DOHH2 (cell line): ENCODE measurements at regions not wholly inside any gene's neighbourhood (a gene's known extent, or its start where the extent isn't known, plus 50 kb on each side); places are given as distances from the start of the nearest gene placed in this dataset.

Experiments used
- CTCF ChIP-seq: fragments of 200-600 bp; sonication (generic); IDR thresholded peaks from one replicate; pipeline ENCODE4 v1.5.1; 2014; ENCODE audit warnings: antibody characterized with exemption, mild to moderate bottlenecking, low read depth, low read length; ENCODE audit not compliant: poor library complexity, severe bottlenecking
- EZH2phosphoT487 ChIP-seq: fragments of 200-600 bp; sonication (generic); IDR thresholded peaks from 2 replicates; pipeline ENCODE4 v1.6.1; 2017; ENCODE audit warnings: borderline replicate concordance, mild to moderate bottlenecking, antibody characterized with exemption, low read length, moderate library complexity, mixed read lengths

- TF ChIP-seq CTCF (no peak), EZH2phosphoT487 (no peak)
These were observed 68.5 kb upstream of the SLC25A26 start for GRCh38 chr3:66152336-66152735.
